ENCODE measurements at regions not wholly inside any gene's neighbourhood (a gene's known extent, or its start where the extent isn't known, plus 50 kb on each side); places are given as distances from the start of the nearest gene placed in this dataset.

GRCh38 chr4:160604541-160604940 is 1501.7 kb downstream of the RAPGEF2 start:
- no TSS peak for BruUV-seq (replicated peaks)
- POLR2A ChIA-PET, result no interaction called here
- DNase-seq, result no peak
- Histone ChIP-seq H3K36me3 (ENCODE audit: control insufficient read depth, insufficient read depth, low read length) (no peaks in the 10 kb centered on the region), H3K9me3 (no peaks in the 10 kb centered on the region), H3K27me3 (replicated peaks; ENCODE audit: control insufficient read depth, insufficient read depth, low read length) (no peaks in the 10 kb centered on the region), H3K4me1 (no peaks in the 10 kb centered on the region), H3K4me3 (ENCODE audit: low read depth, low read length) (no peak overlapping the region)
- no peaks in the 10 kb centered on the region for H3K27me3 Mint-ChIP-seq (ENCODE audit: insufficient read depth, unreplicated experiment)
- no peak for TF ChIP-seq CTCF (IDR thresholded peaks at IDR 0.05; ENCODE audit: insufficient read depth in 1 of 2, low read depth in 1 of 2, low read length in 1 of 2, severe bottlenecking in 1 of 2, unreplicated experiment in 1 of 2)
- H3K27ac Mint-ChIP-seq (ENCODE audit: unreplicated experiment), result no peak overlapping the region
- intact Hi-C loops (cut with micrococcal nuclease; ENCODE audit: unreplicated experiment), result no loop called here
- CTCF ChIA-PET, result no interaction called here
- no peaks in the 10 kb centered on the region for H3K9me3 Mint-ChIP-seq (ENCODE audit: unreplicated experiment)
- no peaks in the 10 kb centered on the region for H3K36me3 Mint-ChIP-seq (ENCODE audit: insufficient read depth, unreplicated experiment)
- H3K4me3 Mint-ChIP-seq (ENCODE audit: unreplicated experiment), result no peak overlapping the region
- no peaks in the 10 kb centered on the region for H3K4me1 Mint-ChIP-seq (ENCODE audit: low read depth, unreplicated experiment)

GRCh38 chr4:160611181-160611580 is 1508.3 kb downstream of the RAPGEF2 start:
- H3K27me3 Mint-ChIP-seq (ENCODE audit: insufficient read depth, unreplicated experiment), result no peaks in the 10 kb centered on the region

GRCh38 chr4:160631044-160631443 is 1528.2 kb downstream of the RAPGEF2 start:
- no peaks in the 10 kb centered on the region for H3K36me3 ChIP-seq (ENCODE audit: control insufficient read depth, insufficient read depth, low read length)
- H3K27me3 ChIP-seq (replicated peaks; ENCODE audit: control insufficient read depth, insufficient read depth, low read length), result no peaks in the 10 kb centered on the region
- CTCF ChIA-PET, result no interaction called here
- Mint-ChIP-seq H3K9me3 (ENCODE audit: unreplicated experiment) (no peaks in the 10 kb centered on the region), H3K36me3 (ENCODE audit: insufficient read depth, unreplicated experiment) (no peaks in the 10 kb centered on the region), H3K4me1 (ENCODE audit: low read depth, unreplicated experiment) (no peaks in the 10 kb centered on the region), H3K27me3 (ENCODE audit: insufficient read depth, unreplicated experiment) (no peaks in the 10 kb centered on the region), H3K27ac (ENCODE audit: unreplicated experiment) (no peak overlapping the region), H3K4me3 (ENCODE audit: unreplicated experiment) (no peak overlapping the region)
- BruUV-seq (replicated peaks), result no TSS peak
- intact Hi-C loops (cut with micrococcal nuclease; ENCODE audit: unreplicated experiment), result no loop called here
- no peaks in the 10 kb centered on the region for H3K9me3 ChIP-seq
- DNase-seq, result no peak
- H3K4me1 ChIP-seq, result no peaks in the 10 kb centered on the region
- TF ChIP-seq CTCF (IDR thresholded peaks at IDR 0.05; ENCODE audit: insufficient read depth in 1 of 2, low read depth in 1 of 2, low read length in 1 of 2, severe bottlenecking in 1 of 2, unreplicated experiment in 1 of 2), result no peak
- no peak overlapping the region for H3K4me3 ChIP-seq (ENCODE audit: low read depth, low read length)
- POLR2A ChIA-PET, result no interaction called here

More at GRCh38 chr4:160611181-160611580, 1508.3 kb downstream of the RAPGEF2 start:
- Mint-ChIP-seq H3K9me3 (ENCODE audit: unreplicated experiment) (no peaks in the 10 kb centered on the region), H3K4me1 (ENCODE audit: low read depth, unreplicated experiment) (no peaks in the 10 kb centered on the region), H3K27ac (ENCODE audit: unreplicated experiment) (no peak overlapping the region), H3K36me3 (ENCODE audit: insufficient read depth, unreplicated experiment) (no peaks in the 10 kb centered on the region), H3K4me3 (ENCODE audit: unreplicated experiment) (no peak overlapping the region)
- no peaks in the 10 kb centered on the region for H3K9me3 ChIP-seq
- no peak for TF ChIP-seq CTCF (IDR thresholded peaks at IDR 0.05; ENCODE audit: insufficient read depth in 1 of 2, low read depth in 1 of 2, low read length in 1 of 2, severe bottlenecking in 1 of 2, unreplicated experiment in 1 of 2)
- H3K27me3 ChIP-seq (replicated peaks; ENCODE audit: control insufficient read depth, insufficient read depth, low read length), result no peaks in the 10 kb centered on the region
- H3K4me1 ChIP-seq, result no peaks in the 10 kb centered on the region
- DNase-seq, result no peak
- CTCF ChIA-PET, result no interaction called here
- intact Hi-C loops (cut with micrococcal nuclease; ENCODE audit: unreplicated experiment), result no loop called here
- H3K4me3 ChIP-seq (ENCODE audit: low read depth, low read length), result no peak overlapping the region
- POLR2A ChIA-PET, result no interaction called here
- no peaks in the 10 kb centered on the region for H3K36me3 ChIP-seq (ENCODE audit: control insufficient read depth, insufficient read depth, low read length)
- BruUV-seq (replicated peaks), result no TSS peak

Measured in Caco-2 (cell line).